ENCODE measurements at regions not wholly inside any gene's neighbourhood (a gene's known extent, or its start where the extent isn't known, plus 50 kb on each side); places are given as distances from the start of the nearest gene placed in this dataset.
"Not testable (repeated sequence)": the region's sequence is repeated elsewhere in the genome, so short reads cannot be mapped to it uniquely, and the experiment has no call there.

GRCh38 chr1:194103101-194103500 is 916.7 kb upstream of the B3GALT2 start:
- no peak for DNase-seq (ENCODE audit: low read depth, low spot score)

DNA sequence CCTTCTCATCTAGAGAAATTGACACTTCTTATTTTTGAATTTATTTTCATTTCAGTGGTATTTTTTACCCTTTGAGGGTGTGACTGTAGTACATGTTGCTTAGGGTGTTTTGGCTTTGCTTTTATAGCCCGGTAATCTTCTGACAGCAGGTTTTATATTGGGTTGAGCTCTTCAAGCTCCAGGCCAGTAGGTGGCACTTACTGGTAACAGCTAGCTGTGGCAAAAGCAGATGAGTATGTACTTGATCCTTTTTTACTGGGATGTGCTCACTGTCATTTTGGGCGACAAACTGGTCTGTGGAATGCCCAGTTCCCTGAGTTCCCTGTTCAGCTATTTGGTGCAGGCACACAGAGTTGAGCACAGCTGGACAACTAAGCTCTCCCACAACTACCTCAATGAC is 916.2 kb upstream of the B3GALT2 start:
- DNase-seq (ENCODE audit: low read depth, low spot score): no peak

GRCh38 chr1:194084755-194085154 is 898.3 kb upstream of the B3GALT2 start:
- DNase-seq (ENCODE audit: low read depth, low spot score): no peak

DNA sequence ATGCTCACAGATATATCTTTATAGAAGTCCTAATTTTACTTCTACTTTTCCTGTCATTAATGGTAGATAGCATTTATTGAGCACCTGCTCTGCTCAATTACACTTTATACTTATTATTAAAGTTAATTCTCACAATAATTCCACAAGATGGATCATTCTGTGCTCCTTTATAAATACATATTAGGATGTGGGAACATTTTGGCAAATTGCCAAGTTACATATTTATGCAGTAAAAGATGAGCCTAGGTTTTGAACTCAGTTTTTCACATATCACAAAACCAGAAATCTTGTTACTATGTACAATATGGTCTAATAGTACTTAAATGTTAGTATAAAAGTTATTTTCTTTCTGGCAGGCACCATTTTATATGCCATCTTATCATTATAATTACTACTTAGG is 895.0 kb upstream of the B3GALT2 start:
- DNase-seq (ENCODE audit: low read depth, low spot score): no peak

- DNase-seq (ENCODE audit: low read depth, low spot score): no peak
Observed at GRCh38 chr1:194080826-194081225, 894.4 kb upstream of the B3GALT2 start.

DNA sequence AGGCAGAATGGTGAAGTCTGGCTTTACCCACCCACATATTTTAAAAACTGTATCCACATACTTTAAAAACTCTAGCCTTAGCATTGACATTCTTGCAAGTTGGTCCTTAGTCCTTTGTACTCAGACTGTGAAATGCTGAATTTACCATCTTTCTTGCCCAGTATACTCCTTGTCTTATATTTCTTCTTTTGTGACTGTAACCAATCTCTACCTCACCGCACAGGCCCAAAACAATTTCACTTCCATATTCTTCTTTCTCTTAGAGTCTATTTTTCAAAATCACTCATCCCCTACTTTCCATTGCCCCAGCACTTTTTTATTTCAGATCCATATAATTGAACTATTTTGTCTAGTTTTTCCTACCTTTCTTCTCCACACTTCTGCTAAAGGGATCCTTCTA is 892.4 kb upstream of the B3GALT2 start:
- DNase-seq (ENCODE audit: low read depth, low spot score): no peak

- no peak for DNase-seq (ENCODE audit: low read depth, low spot score)
Observed at GRCh38 chr1:194076646-194077045, 890.2 kb upstream of the B3GALT2 start.

GRCh38 chr1:194073833-194074232 is 887.4 kb upstream of the B3GALT2 start:
- no peak for DNase-seq (ENCODE audit: low read depth, low spot score)

DNA sequence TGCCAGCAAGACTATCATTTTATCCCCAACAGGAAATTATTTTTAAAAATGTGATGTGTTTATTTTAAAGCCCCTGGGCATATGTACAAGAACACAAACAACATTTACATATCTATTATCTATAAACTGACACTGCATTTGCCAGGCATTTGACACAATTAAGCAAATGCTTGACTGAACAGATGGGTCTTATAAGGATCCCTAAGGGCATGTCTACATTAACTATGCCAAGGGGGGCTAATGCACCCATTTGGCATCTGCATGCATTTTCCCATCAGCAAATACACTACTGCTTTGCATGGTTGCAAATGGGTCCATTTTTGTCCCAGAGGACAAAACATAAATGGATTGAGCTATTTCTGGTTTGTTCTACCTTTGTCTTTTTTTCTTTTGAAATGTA is 884.8 kb upstream of the B3GALT2 start:
- no peak for DNase-seq (ENCODE audit: low read depth, low spot score)

DNA sequence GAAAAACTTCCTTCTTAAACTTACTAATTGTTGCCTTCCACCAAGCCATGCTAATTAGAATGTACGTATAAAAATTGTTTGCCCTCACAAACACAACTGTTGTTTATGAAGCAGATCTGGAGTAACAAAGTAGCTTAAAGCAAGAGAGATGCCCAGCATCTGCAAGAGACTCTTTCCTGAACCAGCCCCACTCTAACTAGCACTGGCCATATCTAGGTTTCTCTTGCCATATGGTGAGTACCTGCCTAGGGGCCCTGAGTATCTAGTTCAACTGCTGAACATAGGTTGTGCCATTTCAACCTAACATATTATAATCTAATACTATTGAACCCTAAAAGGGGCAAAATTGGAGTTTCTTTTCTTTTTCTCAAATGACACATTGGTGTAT is 883.4 kb upstream of the B3GALT2 start:
- no peak for DNase-seq (ENCODE audit: low read depth, low spot score)

DNA sequence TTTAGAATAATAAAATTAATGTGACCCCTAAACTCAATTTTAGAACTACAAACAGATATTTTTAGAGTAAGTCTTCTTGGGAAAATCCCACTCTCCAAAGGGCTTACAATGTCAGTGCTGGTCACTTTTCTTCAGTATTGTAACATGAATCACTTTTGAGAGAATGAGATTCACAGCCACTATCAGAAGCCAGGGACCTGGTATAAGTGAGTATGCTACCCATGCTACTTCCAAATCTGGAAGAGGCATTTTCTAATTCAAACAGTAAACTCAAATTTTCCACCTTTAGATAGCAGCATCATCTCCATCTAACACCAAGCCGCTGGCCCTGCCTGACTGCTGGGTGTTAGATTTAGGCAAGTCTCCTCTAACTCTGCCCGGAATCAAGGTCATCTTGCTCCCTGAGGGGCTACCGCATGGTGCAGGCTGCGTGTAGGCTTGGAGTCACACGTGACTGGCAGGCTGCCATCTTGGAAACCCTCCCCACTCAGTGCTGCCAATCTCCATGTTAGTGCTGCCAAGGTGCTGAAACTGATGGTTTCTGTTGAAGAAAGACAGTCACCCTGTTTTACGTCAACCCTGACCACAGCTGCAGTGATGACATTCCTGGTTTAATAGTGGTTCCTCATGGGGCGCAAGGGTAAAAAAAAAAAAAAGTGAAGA is 882.9 kb upstream of the B3GALT2 start:
- DNase-seq (ENCODE audit: low read depth, low spot score): no peak

DNA sequence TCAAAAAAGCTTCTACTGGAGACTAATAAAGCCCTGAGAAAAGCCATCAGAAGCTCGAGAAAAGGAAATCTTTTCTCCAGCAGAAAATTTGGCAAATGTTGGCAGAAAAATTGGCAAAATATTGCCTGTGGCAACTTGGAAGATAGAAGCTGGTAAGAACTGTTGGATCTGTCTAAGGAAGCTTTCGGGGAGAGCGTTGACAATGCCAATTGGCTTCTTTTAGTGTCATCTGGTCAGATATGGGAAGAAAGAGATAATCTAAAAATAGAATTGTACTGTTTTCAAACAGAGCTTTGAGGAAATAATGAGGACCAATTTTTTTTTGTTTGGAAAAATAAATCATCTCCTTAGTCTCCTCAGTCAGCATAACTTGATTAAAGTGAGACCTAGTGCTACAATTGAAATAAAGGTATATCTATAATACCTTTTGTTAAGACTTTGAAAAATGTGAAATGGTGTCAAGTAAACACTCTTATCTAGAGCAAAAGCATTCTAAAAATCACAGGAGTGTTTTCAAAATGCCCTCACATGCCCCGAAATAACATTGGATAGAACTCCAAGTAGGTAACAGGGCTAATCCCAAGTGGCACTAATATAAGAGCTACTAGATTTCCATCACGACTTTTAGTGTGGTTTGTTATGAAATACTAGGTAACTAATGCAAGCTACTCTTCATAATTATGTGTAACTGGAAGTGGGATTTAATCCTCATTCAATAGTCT is 882.2 kb upstream of the B3GALT2 start:
- DNase-seq (ENCODE audit: low read depth, low spot score): no peak

GRCh38 chr1:194067772-194068171 is 881.4 kb upstream of the B3GALT2 start:
- no peak for DNase-seq (ENCODE audit: low read depth, low spot score)

DNA sequence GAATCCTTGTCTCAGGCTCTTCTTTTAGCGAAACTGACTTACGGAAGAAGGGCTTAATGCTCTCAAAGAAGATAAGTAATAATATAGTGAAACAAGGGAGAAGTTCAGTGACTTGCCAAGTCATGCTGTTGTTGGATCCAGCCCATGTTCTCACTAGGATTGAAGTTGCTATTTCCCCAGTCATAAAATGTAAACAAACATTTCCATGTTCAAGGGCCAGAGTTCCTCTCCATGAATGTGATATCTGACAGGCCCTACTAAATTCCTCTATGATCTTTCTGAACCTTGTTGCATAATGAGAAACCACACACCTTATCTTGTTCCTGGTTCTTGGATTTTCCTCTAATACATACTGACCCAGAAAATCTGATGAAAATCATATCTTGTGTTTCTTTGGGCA is 876.5 kb upstream of the B3GALT2 start:
- no peak for DNase-seq (ENCODE audit: low read depth, low spot score)

DNA sequence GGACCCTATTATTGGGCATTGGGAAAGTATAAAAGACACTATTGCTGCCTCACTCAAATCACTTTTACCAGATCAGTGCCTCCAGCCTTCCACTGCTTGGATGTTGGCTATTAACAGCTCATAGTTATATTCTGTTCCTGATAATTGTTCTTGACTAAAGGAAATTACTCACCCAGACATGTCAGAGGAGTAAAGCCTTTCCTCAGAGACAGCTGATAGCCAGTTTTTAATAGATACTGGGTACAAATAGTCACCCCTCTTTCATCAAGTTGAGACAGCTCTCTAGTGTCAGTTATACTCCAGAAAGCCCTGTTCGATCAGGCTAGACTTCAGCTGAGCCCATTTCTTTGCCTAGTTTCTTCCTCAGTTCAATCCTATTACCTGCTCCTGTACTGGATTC is 876.1 kb upstream of the B3GALT2 start:
- no peak for DNase-seq (ENCODE audit: low read depth, low spot score)

DNA sequence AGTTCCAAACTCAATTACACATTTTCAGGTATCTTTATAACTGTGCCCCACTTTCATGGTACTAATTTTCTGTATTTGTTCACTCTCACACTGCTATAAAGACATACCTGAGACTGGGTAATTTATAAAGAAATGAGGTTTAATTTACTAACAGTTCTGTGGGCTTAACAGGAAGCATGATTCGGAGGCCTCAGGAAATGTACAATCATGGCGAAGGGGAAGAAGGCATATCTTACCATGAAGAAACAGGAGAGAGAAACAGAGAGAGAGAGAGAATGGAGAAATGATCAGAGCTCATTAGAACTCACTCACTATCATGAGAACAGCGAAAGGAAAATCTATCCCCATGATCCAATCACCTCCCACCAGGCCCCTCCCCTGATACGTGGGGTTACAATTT is 874.1 kb upstream of the B3GALT2 start:
- DNase-seq (ENCODE audit: low read depth, low spot score): no peak

DNA sequence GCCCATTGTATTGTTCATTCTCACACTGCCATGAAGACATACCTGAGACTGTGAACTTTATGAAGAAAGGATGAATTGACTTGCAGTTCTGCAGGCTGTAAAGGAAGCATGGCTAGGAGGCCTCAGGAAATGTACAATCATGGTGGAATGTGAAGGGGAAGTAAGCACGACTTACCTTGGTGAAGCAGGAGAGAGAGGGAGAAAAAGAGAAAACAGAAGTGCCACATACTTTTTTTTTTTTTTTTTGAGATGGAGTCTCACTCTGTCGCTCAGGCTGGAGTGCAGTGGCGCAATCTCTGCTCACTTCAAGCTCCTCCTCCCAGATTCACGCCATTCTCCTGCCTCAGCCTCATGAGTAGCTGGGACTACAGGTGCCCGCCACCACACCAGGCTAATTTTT is 871.9 kb upstream of the B3GALT2 start:
- DNase-seq (ENCODE audit: low read depth, low spot score): not testable (repeated sequence)

- no peak for DNase-seq (ENCODE audit: low read depth, low spot score)
Observed at GRCh38 chr1:194056169-194056568, 869.8 kb upstream of the B3GALT2 start.

GRCh38 chr1:194055536-194055935 is 869.1 kb upstream of the B3GALT2 start:
- no peak for DNase-seq (ENCODE audit: low read depth, low spot score)

DNA sequence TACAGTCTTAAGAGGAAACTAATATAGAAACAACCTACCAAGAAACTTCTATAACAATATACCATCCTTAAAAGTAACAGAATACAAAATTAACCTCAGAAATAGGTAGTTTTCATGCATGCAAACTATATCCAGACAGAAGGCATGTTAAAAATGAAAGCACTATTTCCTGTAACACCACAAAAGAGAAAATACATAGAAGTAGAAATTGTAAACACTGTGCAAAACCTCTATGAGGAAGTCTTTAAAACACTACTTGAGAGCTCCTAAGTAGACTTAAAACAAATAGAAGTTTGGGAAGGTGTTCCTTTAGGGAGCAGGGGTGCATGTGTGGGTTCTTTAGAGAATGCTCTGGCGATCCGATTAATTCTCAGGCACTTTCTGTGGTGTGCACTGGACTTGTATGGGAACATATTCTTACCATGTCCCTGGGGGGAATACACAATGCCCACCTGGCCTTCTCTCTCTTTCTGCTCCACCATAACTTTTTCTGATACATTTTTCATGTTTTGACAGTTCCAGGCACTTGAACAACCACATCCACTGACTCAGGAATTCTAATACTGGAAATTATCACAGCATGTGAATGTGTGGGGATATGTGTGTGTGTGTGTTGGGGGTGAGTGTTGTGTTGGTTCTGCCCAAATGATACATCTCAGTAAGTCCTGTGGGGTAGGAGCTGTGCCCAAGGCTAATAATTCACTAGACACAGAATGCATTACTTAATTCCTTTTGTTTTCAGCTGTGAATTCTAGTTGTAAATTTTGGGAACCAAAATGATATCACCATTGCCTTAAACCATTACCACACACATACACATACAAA is 866.3 kb upstream of the B3GALT2 start:
- no peak for DNase-seq (ENCODE audit: low read depth, low spot score)

DNA sequence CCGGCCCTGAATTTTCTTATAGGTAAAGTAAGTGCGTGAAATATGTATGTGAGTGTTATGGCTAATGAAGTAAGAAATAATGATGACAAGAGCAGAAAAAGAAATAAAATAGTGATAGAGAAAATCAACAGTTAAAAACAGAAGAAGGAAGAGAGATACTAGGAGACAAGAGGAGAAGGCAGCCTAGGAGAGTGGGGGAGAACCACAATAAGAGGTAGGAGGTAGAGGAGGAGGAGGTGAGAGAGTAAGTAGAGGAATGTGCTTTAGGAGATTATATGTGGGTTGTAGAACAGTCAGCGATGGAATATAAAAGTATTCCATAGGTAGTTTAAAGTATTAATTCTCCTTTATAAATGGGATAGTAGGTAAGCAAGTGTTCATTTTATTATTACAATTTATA is 861.5 kb upstream of the B3GALT2 start:
- no peak for DNase-seq (ENCODE audit: low read depth, low spot score)

DNA sequence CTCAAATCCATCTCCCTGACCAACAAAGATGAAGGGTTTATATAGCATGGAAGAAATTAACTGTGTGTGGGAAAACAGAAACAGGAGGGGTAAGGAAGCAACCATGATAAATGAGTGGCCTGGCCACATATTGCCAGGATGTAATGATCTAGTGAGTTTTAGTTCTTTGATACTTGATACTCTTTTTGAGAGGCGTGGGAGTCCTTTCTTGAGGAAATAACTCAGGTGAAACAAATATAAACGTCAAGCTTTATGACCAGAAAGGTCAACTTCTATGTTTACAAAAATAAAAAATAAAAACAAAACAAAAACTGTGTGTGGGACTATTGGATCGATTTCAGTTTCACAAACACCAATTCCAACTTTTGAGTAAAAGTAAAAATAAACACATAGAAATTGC is 860.8 kb upstream of the B3GALT2 start:
- no peak for DNase-seq (ENCODE audit: low read depth, low spot score)

GRCh38 chr1:194045416-194045815 is 859.0 kb upstream of the B3GALT2 start:
- DNase-seq (ENCODE audit: low read depth, low spot score): no peak

Measured in pulmonary artery endothelial cell (primary cell).